HuH-7.5 (cell line): ENCODE measurements at regions not wholly inside any gene's neighbourhood (a gene's known extent, or its start where the extent isn't known, plus 50 kb on each side); places are given as distances from the start of the nearest gene placed in this dataset.
"Not testable (repeated sequence)": the region's sequence is repeated elsewhere in the genome, so short reads cannot be mapped to it uniquely, and the experiment has no call there.

Experiments
- DNase-seq: peaks from one replicate; pipeline ENCODE4 v3.0.0; 2011; ENCODE audit warnings: low spot score

DNA sequence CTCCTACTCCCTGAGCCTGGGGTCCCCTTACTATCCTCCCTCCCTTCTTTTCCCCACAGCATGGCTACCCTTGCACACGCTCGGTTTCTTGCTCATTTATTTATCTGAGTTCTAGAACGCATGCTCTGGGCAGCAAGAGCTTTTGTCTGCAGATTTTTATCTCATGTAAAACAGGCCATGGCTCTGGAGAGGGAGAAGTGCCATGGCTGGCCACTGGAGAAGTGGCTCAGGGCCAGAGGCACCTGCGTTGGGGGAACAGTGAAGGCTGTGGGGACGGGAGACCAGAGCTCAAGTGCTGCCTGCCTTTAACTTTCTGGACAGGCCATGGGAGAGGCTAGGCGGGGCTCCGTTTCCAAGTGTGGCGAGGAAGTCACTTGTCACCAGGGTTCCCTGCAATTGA, 177.7 kb upstream of the SULF2 start:
- DNase-seq, result no peak

- DNase-seq, result no peak
Measured at GRCh38 chr20:47962286-47962963, 177.1 kb upstream of the SULF2 start.

- DNase-seq, result no peak
Measured at GRCh38 chr20:47960769-47961541, 175.7 kb upstream of the SULF2 start.

DNA sequence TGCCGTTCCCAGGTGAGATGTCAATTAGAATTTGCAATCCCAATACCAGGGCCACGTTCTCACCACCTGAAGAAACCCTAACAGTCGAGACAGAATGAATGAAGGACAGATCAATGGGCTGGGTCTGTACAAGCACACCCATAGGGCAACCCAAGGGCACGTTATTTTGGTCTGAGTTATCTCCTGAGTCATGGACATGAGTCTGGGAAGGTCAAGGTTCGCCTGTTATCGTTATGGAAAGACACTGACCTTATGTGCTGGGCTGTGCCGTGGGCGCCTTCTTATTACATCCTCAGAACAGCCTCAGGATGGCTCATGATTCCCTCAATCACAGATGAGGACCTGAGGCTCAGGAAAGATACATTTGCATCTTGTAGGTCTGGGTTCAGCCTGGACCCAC, 175.0 kb upstream of the SULF2 start:
- no peak for DNase-seq

GRCh38 chr20:47957989-47958801, 172.9 kb upstream of the SULF2 start:
- DNase-seq, result not testable (repeated sequence)

- no peak for DNase-seq
Measured at GRCh38 chr20:47957135-47957534, 171.9 kb upstream of the SULF2 start.

- DNase-seq, result no peak
Measured at GRCh38 chr20:47956268-47956995, 171.2 kb upstream of the SULF2 start.

DNA sequence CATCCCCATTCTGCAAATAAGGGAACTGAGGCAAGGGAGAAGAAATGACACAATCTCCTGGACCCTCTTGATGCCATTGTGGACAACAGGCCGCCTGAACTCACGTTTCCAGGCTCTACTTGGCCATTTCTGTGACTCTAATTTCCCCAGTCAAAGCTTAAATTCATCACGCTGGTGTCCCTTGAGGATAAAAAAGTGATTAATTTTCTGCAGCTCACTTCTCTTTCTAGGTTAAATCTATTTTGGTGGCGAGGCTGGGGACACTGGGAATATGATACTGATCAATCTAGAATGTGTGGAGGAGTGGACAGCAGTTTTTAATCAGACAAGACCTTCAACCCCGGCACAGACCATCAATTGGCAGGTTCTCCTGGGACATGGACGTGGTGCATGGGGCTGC, 168.2 kb upstream of the SULF2 start:
- DNase-seq, result no peak

DNA sequence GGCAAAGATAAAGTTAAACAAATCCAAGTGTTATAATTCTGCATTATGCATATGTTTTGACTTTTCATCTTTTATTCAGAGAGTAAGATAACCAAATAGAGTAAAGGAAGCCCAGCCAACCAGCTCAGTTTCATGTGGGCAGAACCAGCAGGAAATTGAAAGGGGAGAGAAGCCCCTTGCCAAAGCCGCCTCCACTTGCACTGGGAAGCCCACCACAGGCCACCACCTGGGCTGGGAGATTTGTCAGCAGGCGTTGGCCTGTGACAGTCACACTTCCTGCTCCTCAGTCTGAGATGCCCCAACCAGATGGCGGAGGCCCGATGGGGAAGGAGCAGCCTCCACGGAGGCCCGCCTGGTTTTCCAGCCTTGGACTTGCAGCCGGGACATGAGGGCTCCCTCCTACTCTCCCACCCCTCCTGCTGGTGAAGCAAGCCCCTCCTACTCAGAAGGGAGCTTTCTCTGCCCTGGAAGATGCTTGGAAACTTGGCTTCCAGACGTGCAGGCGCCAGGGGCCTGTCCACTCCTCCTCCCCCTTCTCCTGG, 166.8 kb upstream of the SULF2 start:
- no peak for DNase-seq

DNA sequence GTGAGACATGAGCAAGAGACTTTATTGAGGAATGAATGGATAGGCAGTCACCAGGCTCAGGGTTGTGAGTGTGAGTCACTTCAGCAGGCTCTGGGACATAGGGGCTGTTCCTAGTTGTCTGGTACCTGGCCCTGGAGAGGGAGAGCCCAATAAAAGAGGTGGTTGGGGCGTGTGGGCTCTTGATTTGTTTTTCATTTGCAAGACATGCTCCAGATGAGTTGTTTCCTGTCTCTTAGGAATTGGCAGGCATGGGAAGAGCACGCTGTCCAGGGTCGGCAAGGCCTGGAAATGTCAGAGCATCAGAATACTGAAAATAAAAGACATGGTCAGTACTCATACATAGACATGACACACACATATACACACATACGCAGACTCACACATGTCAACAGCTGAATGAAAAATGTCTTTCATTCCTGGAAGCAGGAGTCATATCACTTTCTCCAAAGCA, 166.3 kb upstream of the SULF2 start:
- no peak for DNase-seq

DNA sequence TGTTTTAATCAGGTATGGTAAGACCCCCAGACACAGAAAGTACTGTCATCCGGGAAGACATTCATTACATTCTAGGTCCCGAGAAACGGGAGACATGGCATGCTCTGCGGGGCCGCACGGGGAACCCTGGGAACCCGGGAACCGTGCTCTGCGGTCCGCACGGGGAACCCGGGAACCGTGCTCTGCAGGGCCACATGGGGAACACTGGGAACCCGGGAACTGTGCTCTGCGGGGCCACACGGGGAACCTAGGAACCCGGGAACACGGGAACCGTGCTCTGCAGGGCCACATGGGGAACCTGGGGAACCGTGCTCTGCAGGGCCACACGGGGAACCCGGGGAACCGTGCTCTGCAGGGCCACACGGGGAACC, 165.6 kb upstream of the SULF2 start:
- no peak for DNase-seq

GRCh38 chr20:47950124-47950912, 165.0 kb upstream of the SULF2 start:
- no peak for DNase-seq

DNA sequence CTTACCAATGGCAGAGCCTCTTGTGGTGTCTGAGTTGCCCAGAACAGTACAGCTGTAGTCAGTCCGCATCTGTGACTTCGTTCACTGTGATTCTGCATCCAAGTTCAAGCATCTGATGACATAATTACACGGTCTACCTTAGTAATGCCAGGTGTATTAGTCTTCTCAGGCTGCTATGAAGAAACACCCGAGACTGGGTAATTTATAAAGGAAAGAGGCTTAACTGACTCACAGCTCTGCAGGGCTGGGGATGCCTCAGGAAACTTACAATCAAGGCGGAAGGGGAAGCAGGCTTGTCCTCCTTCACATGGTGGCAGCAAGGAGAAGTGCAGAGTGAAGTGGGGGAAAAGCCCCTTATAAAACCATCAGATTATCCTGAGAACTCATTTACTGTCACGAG, 163.9 kb upstream of the SULF2 start:
- DNase-seq, result no peak

DNA sequence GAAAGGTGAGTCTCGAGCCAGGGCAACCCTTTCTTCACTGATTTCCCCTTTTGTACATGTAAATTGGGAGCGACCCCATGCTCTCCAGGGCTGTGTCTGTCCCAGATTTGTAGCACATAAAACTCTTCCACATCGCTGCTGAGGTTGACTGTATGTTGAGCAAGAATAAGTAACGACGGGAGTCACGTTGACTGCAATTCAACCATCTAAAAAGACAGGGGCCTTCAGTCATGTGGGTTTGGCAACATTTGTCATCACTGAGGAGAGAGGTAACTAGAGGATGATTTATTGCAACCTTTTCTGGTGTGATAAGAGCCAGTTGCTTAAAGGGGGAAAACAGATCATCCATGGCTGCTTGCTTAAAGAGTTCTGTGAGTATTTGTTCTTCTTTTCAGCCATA, 159.4 kb upstream of the SULF2 start:
- DNase-seq, result no peak

- no peak for DNase-seq
Measured at GRCh38 chr20:47941869-47942268, 156.6 kb upstream of the SULF2 start.

GRCh38 chr20:47940101-47940813, 155.0 kb upstream of the SULF2 start:
- no peak for DNase-seq

- DNase-seq, result no peak
Measured at GRCh38 chr20:47936612-47937011, 151.3 kb upstream of the SULF2 start.

GRCh38 chr20:47934761-47935160, 149.5 kb upstream of the SULF2 start:
- DNase-seq, result no peak

- no peak for DNase-seq
Measured at GRCh38 chr20:47931443-47931842, 146.2 kb upstream of the SULF2 start.

GRCh38 chr20:47931002-47931401, 145.7 kb upstream of the SULF2 start:
- DNase-seq, result no peak
